GM19328 (cell line): ENCODE measurements at regions not wholly inside any gene's neighbourhood (a gene's known extent, or its start where the extent isn't known, plus 50 kb on each side); places are given as distances from the start of the nearest gene placed in this dataset.

Experiments
- ATAC-seq: cut with Tn5 transposase; IDR thresholded peaks from one replicate; pipeline ENCODE4 v1.9.1; 2021; ENCODE audit warnings: mild to moderate bottlenecking, moderate library complexity; ENCODE audit not compliant: unreplicated experiment

DNA sequence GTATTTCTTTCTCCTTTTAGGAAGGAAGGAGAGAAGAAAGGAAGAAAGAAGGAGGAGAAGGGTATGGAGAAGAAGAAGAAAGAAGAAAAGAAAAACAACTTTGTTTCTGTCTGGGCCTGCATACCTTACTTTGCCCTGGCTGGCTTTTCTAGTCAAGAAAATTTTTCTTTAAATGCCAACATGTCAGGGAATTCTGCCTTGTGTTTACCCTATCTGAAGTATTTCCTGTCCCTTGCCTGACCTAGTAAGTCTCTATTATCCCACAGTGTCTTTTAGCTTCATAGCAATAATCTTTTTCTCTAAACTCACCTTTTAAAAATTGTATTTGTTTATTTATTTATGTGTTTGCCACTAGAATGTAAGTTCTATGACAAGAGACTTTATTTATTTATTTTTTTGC lies 1864.1 kb downstream of the EFNA5 start:
- no peak for ATAC-seq

DNA sequence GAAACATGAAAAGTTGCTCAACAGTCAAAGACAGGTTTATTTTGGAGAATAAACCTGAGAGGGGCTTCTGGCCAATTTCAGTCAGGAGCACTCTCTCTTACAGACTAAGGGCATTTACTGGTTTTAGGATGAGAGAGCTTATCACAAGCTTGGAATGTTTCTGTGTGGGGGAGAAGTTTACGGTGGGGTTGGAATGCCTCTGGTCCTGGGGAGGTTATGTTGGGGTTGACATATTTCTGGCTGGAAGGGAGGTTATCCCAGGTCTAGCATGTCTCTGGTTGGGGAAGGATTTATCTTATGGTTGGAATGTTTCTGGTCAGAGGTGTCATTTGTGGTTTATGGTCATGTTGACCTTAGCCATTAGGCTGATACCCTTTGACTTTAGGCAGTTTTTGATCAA lies 1867.3 kb downstream of the EFNA5 start:
- no peak for ATAC-seq

DNA sequence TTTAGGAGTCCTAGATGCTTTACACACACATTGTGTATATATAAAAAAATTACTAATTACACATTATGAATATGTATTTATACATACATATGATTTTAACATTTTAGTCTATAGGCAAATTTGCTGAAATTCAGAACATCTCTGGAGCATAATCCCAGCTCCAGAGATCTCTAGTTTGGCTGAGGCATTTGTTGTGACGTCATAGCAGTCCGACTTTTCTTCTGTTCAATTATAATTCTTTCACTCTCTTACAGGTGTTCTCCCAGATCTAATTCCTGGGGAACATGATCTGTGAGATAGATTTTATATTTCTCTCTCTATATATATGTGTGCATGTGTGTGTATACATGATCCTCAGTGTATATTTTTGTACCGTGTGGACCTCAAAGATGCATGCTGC lies 1876.2 kb downstream of the EFNA5 start:
- ATAC-seq = no peak

- no peak for ATAC-seq
Observed at GRCh38 chr5:105789246-105789645, 1881.5 kb downstream of the EFNA5 start.

- no peak for ATAC-seq
Observed at GRCh38 chr5:105783811-105784210, 1886.9 kb downstream of the EFNA5 start.

DNA sequence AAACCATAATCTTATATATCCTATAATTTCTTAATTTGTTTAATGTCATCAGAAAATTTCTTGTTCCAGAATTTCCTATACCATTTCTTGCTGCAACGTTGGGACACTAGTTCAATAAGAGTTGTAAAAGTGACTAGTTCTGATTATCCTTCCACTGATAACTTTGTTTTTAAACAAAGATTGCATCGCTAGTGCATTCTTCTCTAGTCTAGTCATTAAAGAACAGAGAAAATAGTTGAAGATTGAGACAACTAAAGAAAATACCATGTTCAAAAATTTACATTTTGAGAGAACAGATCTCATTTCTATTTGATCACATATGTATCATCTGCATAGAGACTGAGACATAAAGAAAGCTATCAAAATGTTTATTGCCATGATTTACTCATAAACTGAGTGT lies 1888.2 kb downstream of the EFNA5 start:
- no peak for ATAC-seq

- ATAC-seq = no peak
Observed at GRCh38 chr5:105773241-105773640, 1897.5 kb downstream of the EFNA5 start.

- no peak for ATAC-seq
Observed at GRCh38 chr5:105767267-105767666, 1903.5 kb downstream of the EFNA5 start.

GRCh38 chr5:105762728-105763127 lies 1908.0 kb downstream of the EFNA5 start:
- no peak for ATAC-seq

DNA sequence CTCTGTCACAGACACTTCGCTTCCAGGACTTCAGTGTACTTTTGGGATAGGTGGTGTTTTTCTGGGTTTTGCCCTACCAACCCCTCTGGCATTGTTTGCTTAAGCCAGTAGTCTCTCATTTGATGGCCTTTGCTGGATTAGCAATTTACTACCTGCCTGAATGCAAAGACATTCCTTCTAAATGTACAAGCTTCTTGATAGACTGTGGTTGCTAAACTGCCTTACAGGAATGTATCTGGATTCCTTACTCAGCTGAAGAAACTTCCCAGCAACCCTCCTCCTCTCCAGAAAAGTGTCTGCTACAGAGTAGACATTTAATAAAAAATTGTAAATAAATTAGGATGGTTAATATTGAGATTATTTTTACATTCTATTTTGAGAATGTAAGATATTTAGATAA lies 1916.7 kb downstream of the EFNA5 start:
- ATAC-seq = no peak

DNA sequence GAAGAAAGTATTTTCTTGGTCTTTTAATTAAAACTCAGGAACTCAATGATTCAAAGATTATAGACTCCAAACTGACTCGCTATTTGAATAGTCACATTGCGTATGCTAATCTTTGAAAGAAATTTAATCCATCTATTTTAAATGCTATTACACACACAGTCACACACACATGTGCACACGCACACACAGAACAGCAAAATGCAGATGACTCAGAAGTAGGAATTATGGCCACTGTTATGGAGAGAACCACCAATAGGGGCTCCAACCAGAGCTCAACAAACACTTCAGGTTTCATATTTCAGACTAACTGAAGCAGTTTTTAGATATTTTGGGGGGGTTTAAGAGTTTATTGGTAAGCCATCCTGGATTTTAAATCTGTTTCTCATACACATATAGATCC lies 1917.9 kb downstream of the EFNA5 start:
- no peak for ATAC-seq

DNA sequence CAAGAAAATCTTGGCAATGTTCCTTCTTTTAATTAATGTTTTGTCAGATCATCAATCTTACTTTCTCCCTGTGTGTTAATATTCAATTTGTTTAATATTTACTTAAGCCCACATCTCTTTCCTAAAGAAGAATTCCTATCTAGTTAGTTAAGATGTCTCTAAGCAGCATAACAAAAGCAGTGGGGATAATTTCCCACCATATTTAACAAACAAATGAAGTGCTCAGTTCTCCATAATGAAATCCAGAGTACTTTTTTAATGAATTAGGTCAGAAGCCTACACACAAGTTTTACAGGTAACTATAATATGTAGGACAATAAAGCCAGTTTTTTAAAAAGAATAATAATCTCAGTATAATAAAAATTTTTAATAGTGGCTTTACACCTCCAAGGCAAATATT lies 1918.8 kb downstream of the EFNA5 start:
- no peak for ATAC-seq

GRCh38 chr5:105745111-105745510 lies 1925.6 kb downstream of the EFNA5 start:
- no peak for ATAC-seq

DNA sequence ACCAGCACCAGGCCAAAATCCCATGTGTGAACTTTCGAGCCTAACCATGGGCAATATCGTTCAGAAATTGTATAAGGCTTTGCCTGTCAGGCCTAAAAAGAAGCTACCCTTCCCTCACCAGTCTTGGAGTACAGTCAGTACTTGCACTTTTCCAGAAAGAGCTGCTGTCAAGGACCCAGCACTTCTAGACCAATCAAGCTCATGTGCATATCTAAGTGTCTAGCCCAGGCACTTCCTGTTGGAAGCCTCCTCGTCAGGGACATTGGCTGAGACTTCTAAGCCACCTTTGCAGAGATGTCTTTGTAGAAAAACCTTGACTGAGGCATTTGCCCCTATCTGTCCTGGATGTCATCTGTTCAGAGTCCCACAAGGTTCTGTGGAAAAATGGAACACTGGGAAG lies 1930.5 kb downstream of the EFNA5 start:
- no peak for ATAC-seq

GRCh38 chr5:105739732-105740131 lies 1931.0 kb downstream of the EFNA5 start:
- ATAC-seq = no peak

DNA sequence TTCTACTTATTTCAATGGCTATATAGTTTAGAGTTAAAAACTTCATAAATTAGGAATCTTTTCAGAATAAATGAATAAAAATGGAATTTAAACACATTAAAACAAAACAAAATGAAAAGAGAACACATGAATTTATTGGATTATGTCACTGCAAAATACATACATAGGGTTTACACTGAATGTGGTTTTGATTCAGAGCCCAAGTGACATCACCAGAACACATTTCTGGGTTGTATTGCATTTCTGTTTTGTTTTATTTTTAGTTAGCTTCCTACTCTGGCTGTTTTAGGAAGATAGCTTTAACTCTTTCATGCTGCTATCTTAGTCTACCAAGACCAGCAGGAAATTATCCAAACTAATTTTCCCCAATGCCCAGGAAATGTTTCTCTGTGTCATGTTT lies 1935.0 kb downstream of the EFNA5 start:
- ATAC-seq = no peak

DNA sequence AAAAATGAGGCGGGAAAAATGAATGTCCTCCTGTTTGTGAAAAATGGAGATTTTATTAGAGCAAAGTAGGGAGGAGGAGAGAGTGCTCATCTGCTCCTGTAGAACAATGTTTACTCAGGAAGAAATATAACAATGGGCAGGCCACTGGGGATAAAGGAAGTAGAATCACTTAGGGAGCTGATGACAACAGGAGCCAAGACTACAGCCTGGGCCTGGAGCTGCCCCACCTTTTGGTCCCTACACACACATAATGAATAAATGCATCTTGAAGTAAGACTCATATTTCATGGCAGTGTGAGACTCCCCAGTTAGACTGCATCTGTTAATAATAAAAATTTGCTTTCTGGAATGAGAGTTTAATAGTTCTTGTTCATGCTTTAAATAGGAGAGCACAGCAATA lies 1939.8 kb downstream of the EFNA5 start:
- no peak for ATAC-seq

- no peak for ATAC-seq
Observed at GRCh38 chr5:105726093-105726492, 1944.6 kb downstream of the EFNA5 start.

DNA sequence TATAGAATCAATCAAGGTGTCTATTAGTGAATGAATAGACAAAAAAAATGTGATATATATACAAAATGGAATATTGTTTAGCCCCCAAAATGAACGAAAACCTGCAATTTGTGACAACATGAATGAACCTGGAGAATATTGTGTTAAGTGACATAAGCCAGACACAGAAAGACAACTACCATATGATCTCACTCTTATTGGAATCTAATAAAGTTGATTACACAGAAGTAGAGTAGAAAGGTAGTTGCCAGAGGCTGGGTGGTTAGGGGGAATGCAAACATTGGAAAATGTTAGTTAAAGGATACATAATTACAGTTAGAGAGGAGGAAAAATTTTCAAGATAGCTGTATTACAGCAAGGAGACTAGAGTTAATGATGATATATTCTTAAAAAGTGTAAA lies 1962.3 kb downstream of the EFNA5 start:
- ATAC-seq = no peak

DNA sequence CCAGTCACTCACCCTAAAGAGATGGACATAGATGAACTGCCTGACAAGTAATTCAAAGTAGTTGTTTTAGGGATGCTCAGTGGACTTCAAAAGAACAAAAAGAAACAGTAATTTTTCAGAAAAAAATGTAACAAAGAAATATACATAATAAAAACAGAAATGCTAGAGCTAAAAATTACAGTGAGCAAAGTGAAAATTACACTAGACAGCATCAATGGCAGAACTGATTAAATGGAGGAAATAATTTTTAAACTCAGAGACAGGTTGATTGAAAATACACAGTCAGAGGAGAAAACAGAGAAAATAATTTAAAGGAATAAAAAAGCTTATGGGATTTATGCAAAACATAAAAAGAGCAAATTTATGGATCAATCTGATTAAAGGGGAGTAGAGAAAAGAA lies 1968.4 kb downstream of the EFNA5 start:
- no peak for ATAC-seq

- no peak for ATAC-seq
Observed at GRCh38 chr5:105696440-105696839, 1974.3 kb downstream of the EFNA5 start.

DNA sequence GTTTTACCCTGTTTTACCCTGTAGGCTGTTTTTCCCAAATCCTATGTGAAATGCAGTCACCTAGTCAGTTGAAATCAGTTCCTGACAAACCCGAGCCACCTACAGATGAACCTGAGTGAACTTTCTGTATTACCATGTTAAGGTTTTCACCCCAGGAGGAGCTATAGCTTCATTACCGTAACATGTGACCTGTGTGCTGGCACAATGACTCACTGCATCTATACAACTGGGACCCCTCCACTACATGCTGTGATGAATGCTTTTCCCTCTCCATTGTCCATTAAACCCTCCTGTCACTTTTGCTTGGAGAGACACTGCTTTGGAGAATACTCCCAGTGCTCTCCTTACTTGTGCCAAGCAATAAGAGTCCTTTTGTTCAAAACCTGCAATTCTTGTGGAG lies 1974.8 kb downstream of the EFNA5 start:
- ATAC-seq = no peak

DNA sequence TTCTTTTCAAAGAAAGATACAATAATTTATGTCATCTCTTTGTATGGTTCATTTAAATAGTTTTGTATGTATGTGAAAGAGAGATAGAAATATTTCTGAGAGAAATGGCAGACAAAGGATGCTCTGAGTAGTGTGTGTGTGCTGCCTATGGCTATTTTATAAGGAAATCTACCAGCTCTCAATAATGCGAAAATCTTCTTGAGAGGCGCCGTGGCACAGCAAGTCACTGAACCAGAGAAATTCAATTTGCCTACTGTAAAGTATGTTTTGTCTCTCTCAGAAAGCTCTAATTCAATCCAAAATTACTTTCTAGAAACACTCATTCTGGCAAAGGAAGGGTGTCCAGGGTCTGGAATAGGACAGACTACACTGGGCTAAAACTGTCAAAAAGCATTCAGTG lies 1981.1 kb downstream of the EFNA5 start:
- no peak for ATAC-seq

DNA sequence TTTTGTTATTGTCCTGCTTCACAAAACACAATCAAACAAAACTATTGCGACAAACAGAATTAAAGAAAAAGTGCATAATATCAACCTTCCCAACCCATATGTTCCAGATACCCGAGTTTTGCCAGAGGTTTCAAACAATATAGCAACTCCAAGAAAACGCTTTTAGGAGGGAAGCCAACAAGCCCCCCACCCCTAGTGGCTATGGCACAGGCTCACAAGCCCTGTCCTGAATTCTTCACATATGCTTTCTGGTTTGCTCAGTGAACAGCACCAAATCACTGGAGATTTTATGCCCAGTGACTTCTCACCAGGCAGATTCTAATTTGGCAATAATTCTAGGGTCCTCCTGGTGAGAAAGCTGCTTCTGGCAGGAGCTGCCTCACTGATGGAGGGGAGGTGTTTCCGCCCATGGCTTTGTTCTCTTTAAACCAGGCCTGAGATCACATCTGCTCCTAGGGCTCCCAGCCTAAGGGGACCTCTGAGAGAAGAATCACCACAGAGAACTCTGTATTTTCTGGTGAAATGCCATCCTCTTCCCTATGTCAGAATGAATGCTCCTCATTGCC lies 1982.4 kb downstream of the EFNA5 start:
- ATAC-seq = no peak
